ENCODE measurements at regions not wholly inside any gene's neighbourhood (a gene's known extent, or its start where the extent isn't known, plus 50 kb on each side); places are given as distances from the start of the nearest gene placed in this dataset.

- DNase-seq (ENCODE audit: extremely low read depth in 1 of 2, low read depth in 1 of 2) = no peak
These were observed 110.3 kb upstream of the PKDCC start for GRCh38 chr2:41937464-41937906.

GRCh38 chr2:41937921-41938708 lies 109.7 kb upstream of the PKDCC start:
- DNase-seq (ENCODE audit: extremely low read depth in 1 of 2, low read depth in 1 of 2) = no peak

- DNase-seq (ENCODE audit: extremely low read depth in 1 of 2, low read depth in 1 of 2) = no peak
These were observed 107.6 kb upstream of the PKDCC start for GRCh38 chr2:41940060-41940744.

GRCh38 chr2:41940745-41941063 lies 107.1 kb upstream of the PKDCC start:
- no peak for DNase-seq (ENCODE audit: extremely low read depth in 1 of 2, low read depth in 1 of 2)

- DNase-seq (ENCODE audit: extremely low read depth in 1 of 2, low read depth in 1 of 2) = no peak
These were observed 106.0 kb upstream of the PKDCC start for GRCh38 chr2:41941831-41942230.

GRCh38 chr2:41942278-41942677 lies 105.5 kb upstream of the PKDCC start:
- no peak for DNase-seq (ENCODE audit: extremely low read depth in 1 of 2, low read depth in 1 of 2)

GRCh38 chr2:41943159-41943558 lies 104.7 kb upstream of the PKDCC start:
- no peak for DNase-seq (ENCODE audit: extremely low read depth in 1 of 2, low read depth in 1 of 2)

- no peak for DNase-seq (ENCODE audit: extremely low read depth in 1 of 2, low read depth in 1 of 2)
These were observed 103.5 kb upstream of the PKDCC start for GRCh38 chr2:41944220-41944880.

GRCh38 chr2:41947701-41948396 lies 100.0 kb upstream of the PKDCC start:
- DNase-seq (ENCODE audit: extremely low read depth in 1 of 2, low read depth in 1 of 2) = no peak

GRCh38 chr2:41948397-41948763 lies 99.4 kb upstream of the PKDCC start:
- DNase-seq (ENCODE audit: extremely low read depth in 1 of 2, low read depth in 1 of 2) = no peak

GRCh38 chr2:41949091-41949882 lies 98.5 kb upstream of the PKDCC start:
- no peak for DNase-seq (ENCODE audit: extremely low read depth in 1 of 2, low read depth in 1 of 2)

GRCh38 chr2:41949883-41950665 lies 97.7 kb upstream of the PKDCC start:
- no peak for DNase-seq (ENCODE audit: extremely low read depth in 1 of 2, low read depth in 1 of 2)

GRCh38 chr2:41950666-41950960 lies 97.2 kb upstream of the PKDCC start:
- DNase-seq (ENCODE audit: extremely low read depth in 1 of 2, low read depth in 1 of 2) = no peak

- no peak for DNase-seq (ENCODE audit: extremely low read depth in 1 of 2, low read depth in 1 of 2)
These were observed 93.2 kb upstream of the PKDCC start for GRCh38 chr2:41954304-41955291.

GRCh38 chr2:41955316-41956043 lies 92.3 kb upstream of the PKDCC start:
- DNase-seq (ENCODE audit: extremely low read depth in 1 of 2, low read depth in 1 of 2) = no peak

- DNase-seq (ENCODE audit: extremely low read depth in 1 of 2, low read depth in 1 of 2) = no peak
These were observed 90.4 kb upstream of the PKDCC start for GRCh38 chr2:41957431-41957830.

- no peak for DNase-seq (ENCODE audit: extremely low read depth in 1 of 2, low read depth in 1 of 2)
These were observed 89.6 kb upstream of the PKDCC start for GRCh38 chr2:41958251-41958650.

- no peak for DNase-seq (ENCODE audit: extremely low read depth in 1 of 2, low read depth in 1 of 2)
These were observed 89.0 kb upstream of the PKDCC start for GRCh38 chr2:41958775-41959174.
